Endothelial cell of umbilical vein (primary cell): ENCODE measurements at regions not wholly inside any gene's neighbourhood (a gene's known extent, or its start where the extent isn't known, plus 50 kb on each side); places are given as distances from the start of the nearest gene placed in this dataset.

Experiments used
- BruUV-seq: library from RNA; stranded (reverse); fragments of 400-500 nt; replicated peaks from 2 replicates; lab custom pipeline; 2021; lab: Mats Ljungman, UMichigan
- CTCF ChIA-PET: fragments of 300-600, 350-600 bp; sonication (Branson Sonifier 250); formaldehyde crosslinking; loops from one replicate; lab custom pipeline; 2021; ENCODE audit warnings: antibody characterized with exemption, inconsistent platforms; lab: Charles Lee
- POLR2A ChIA-PET: fragments of 300-600, 350-600 bp; sonication (Branson Sonifier 250); formaldehyde crosslinking; loops from one replicate; lab custom pipeline; 2021; ENCODE audit warnings: antibody characterized with exemption, inconsistent platforms; lab: Charles Lee
- DNase-seq: peaks from one replicate; pipeline ENCODE4 v3.0.0-alpha.2; 2011; ENCODE audit warnings: low read depth, low spot score
- FAIRE-seq: peaks from 2 replicates; lab custom pipeline; 2011; peaks lifted over from hg19 to GRCh38; lab: Jason Lieb, UNC
- H2AFZ ChIP-seq: 2 replicates; pipeline ENCODE4 v1.6.0; 2012; ENCODE audit warnings: low read depth, low read length, control low read depth, inconsistent platforms
- H3K27ac ChIP-seq: 2 replicates; pipeline ENCODE4 v1.5.1; 2011; ENCODE audit warnings: low read depth, mild to moderate bottlenecking, control low read depth, low read length, moderate library complexity; ENCODE audit not compliant: insufficient read depth
- H3K27me3 ChIP-seq, 2 experiments: 2 replicates each; pipeline versions ENCODE4 v1.6.0 to v1.6.1; 2011; ENCODE audit warnings: low read length in 2 of 2, mixed read lengths in 1 of 2; ENCODE audit not compliant: control insufficient read depth in 2 of 2, insufficient read depth in 2 of 2
- H3K36me3 ChIP-seq, 2 experiments: 2 replicates in 1 of 2; 3 replicates in 1 of 2; pipeline ENCODE4 v1.5.1; 2011; ENCODE audit warnings: low read length in 2 of 2, mild to moderate bottlenecking in 1 of 2, moderate library complexity in 1 of 2; ENCODE audit not compliant: control insufficient read depth in 2 of 2, insufficient read depth in 2 of 2; ENCODE audit errors: extremely low read depth in 1 of 2
- H3K4me1 ChIP-seq: 3 replicates; pipeline ENCODE4 v1.5.1; 2011; ENCODE audit warnings: mild to moderate bottlenecking, low read length; ENCODE audit not compliant: control insufficient read depth, insufficient read depth; ENCODE audit errors: extremely low read depth
- H3K4me2 ChIP-seq: 2 replicates; pipeline ENCODE4 v1.6.1; 2011; ENCODE audit warnings: low read length, control low read depth, mixed read lengths; ENCODE audit not compliant: insufficient read depth
- H3K4me3 ChIP-seq, 3 experiments: fragments of 200-600 bp in 1 of 3; sonication (generic), shearing (Covaris generic) in 1 of 3; replicated peaks in 1 of 3; 2 replicates each; pipeline ENCODE4 v1.5.1; 2011 to 2016; ENCODE audit warnings: control low read depth in 3 of 3, low read length in 3 of 3, mild to moderate bottlenecking in 2 of 3, inconsistent platforms in 1 of 3, low read depth in 1 of 3, moderate library complexity in 1 of 3; ENCODE audit not compliant: insufficient read depth in 1 of 3
- H3K79me2 ChIP-seq: 2 replicates; pipeline ENCODE4 v1.6.0; 2012; ENCODE audit warnings: low read length, inconsistent platforms; ENCODE audit not compliant: control insufficient read depth, insufficient read depth
- H3K9ac ChIP-seq: replicated peaks from 2 replicates; pipeline ENCODE3; 2011; ENCODE audit warnings: low read length, control low read depth; ENCODE audit not compliant: insufficient read depth; ENCODE audit errors: extremely low read depth
- H3K9me1 ChIP-seq: replicated peaks from 3 replicates; pipeline ENCODE4 v1.6.0; 2011; ENCODE audit warnings: mild to moderate bottlenecking, low read length; ENCODE audit not compliant: control insufficient read depth, insufficient read depth; ENCODE audit errors: extremely low read depth
- H3K9me3 ChIP-seq: replicated peaks from 2 replicates; pipeline ENCODE4 v1.5.1; 2012; ENCODE audit warnings: low read length, inconsistent platforms; ENCODE audit not compliant: control insufficient read depth, insufficient read depth
- H4K20me1 ChIP-seq: replicated peaks from 2 replicates; pipeline ENCODE3; 2011; ENCODE audit warnings: mild to moderate bottlenecking, low read length; ENCODE audit not compliant: control insufficient read depth, insufficient read depth; ENCODE audit errors: extremely low read depth
- FOS ChIP-seq: IDR thresholded peaks from 2 replicates; pipeline ENCODE4 v1.6.1; 2011; ENCODE audit warnings: mild to moderate bottlenecking, low read length, moderate library complexity, borderline replicate concordance; ENCODE audit not compliant: insufficient read depth
- GATA2 ChIP-seq: IDR thresholded peaks from 2 replicates; pipeline ENCODE4 v1.7.0; 2011; ENCODE audit warnings: low read depth, mild to moderate bottlenecking, moderate library complexity, mixed read lengths, low read length; ENCODE audit not compliant: insufficient read length, insufficient read depth
- POLR2A ChIP-seq: IDR thresholded peaks from 2 replicates; pipeline ENCODE4 v1.6.1; 2012; ENCODE audit warnings: low read depth, mild to moderate bottlenecking, control low read depth, low read length
- POLR2AphosphoS5 ChIP-seq: IDR thresholded peaks from 2 replicates; pipeline ENCODE4 v1.6.1; 2012; ENCODE audit warnings: low read depth, mild to moderate bottlenecking, control low read depth, low read length, moderate library complexity; ENCODE audit not compliant: insufficient read depth
- dilution Hi-C: fragments of 300-500 bp; cut with MboI; formaldehyde crosslinking; loops from one replicate; pipeline ENCODE4 v1.15.0; 2019; ENCODE audit warnings: low sequenced_read_pairs; ENCODE audit not compliant: extremely low pct_ligation_motif_present
- intact Hi-C: fragments of 100-400 bp; cut with micrococcal nuclease; formaldehyde crosslinking; loops from one replicate; pipeline ENCODE4 v1.10.0; 2022
- TF ChIP-seq, protein P1 (sequence below), 2 donors: IDR thresholded peaks; 1 replicate in 1 of 2; 2 replicates in 1 of 2; pipeline ENCODE4 v1.5.1; 2011; ENCODE audit warnings: low read length in 2 of 2, mild to moderate bottlenecking in 2 of 2, moderate library complexity in 2 of 2, control low read depth in 1 of 2, inconsistent platforms in 1 of 2, low read depth in 1 of 2; ENCODE audit not compliant: insufficient read depth in 1 of 2; ENCODE audit errors: extremely low read depth in 1 of 2
- TF ChIP-seq, protein P2 (sequence below): IDR thresholded peaks from 2 replicates; pipeline ENCODE4 v1.6.1; 2011; ENCODE audit not compliant: insufficient read depth, insufficient read length

DNA sequence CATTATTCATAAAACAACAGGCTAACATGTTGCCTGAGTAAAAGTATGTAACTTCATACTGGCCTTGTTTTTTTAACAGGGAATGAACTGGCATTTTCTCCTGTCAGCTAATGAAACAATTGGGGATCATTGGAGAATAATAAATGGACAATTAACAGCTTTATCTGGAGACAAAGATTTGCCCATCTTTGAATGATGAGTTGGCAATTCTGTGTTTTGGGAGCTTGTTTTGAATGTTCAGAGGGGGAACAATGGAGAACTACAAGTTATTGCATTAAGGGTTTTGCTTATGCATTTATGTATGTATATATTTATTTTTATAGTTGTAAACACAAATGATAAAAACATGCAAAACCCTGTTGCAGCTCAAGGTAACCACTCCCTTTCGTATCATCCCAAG lies 150.3 kb downstream of the CBLN4 start:
- no peaks in the 10 kb centered on the region for H4K20me1 ChIP-seq
- no peaks in the 10 kb centered on the region for H3K36me3 ChIP-seq
- no peaks in the 10 kb centered on the region for H3K9me1 ChIP-seq
- H3K4me3 ChIP-seq = no peak overlapping the region
- H3K4me2 ChIP-seq = no peak overlapping the region
- no peak overlapping the region for H2AFZ ChIP-seq
- no peaks in the 10 kb centered on the region for H3K27me3 ChIP-seq
- CTCF ChIA-PET = no interaction called here
- POLR2A ChIA-PET = no interaction called here
- dilution Hi-C loops (no loop called here), intact Hi-C loops (no loop called here)
- H3K27ac ChIP-seq = no peak overlapping the region
- FAIRE-seq (no peak), DNase-seq (no peak)
- H3K9me3 ChIP-seq = no peaks in the 10 kb centered on the region
- no peak for TF ChIP-seq FOS
- TF ChIP-seq POLR2A = no peak
- TF ChIP-seq POLR2AphosphoS5 = no peak
- TF ChIP-seq, protein P1, sequence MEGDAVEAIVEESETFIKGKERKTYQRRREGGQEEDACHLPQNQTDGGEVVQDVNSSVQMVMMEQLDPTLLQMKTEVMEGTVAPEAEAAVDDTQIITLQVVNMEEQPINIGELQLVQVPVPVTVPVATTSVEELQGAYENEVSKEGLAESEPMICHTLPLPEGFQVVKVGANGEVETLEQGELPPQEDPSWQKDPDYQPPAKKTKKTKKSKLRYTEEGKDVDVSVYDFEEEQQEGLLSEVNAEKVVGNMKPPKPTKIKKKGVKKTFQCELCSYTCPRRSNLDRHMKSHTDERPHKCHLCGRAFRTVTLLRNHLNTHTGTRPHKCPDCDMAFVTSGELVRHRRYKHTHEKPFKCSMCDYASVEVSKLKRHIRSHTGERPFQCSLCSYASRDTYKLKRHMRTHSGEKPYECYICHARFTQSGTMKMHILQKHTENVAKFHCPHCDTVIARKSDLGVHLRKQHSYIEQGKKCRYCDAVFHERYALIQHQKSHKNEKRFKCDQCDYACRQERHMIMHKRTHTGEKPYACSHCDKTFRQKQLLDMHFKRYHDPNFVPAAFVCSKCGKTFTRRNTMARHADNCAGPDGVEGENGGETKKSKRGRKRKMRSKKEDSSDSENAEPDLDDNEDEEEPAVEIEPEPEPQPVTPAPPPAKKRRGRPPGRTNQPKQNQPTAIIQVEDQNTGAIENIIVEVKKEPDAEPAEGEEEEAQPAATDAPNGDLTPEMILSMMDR (IDR thresholded peaks at IDR 0.05; ENCODE audit: extremely low read depth in 1 of 2, insufficient read depth in 1 of 2, low read depth in 1 of 2, low read length in 2 of 2) = no peak
- no peak for TF ChIP-seq GATA2
- TF ChIP-seq, protein P2, sequence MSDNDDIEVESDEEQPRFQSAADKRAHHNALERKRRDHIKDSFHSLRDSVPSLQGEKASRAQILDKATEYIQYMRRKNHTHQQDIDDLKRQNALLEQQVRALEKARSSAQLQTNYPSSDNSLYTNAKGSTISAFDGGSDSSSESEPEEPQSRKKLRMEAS = no peak
- H3K79me2 ChIP-seq = no peaks in the 10 kb centered on the region
- BruUV-seq = no TSS peak
- H3K4me1 ChIP-seq = no peaks in the 10 kb centered on the region
- no peak overlapping the region for H3K9ac ChIP-seq
